Dermis blood vessel endothelial cell (primary cell): ENCODE measurements at regions not wholly inside any gene's neighbourhood (a gene's known extent, or its start where the extent isn't known, plus 50 kb on each side); places are given as distances from the start of the nearest gene placed in this dataset.

Experiments used
- DNase-seq: peaks from one replicate; pipeline ENCODE4 v3.0.0; 2010

GRCh38 chr12:42660968-42661937, 71.7 kb upstream of the PRICKLE1 start:
- DNase-seq: no peak

DNA sequence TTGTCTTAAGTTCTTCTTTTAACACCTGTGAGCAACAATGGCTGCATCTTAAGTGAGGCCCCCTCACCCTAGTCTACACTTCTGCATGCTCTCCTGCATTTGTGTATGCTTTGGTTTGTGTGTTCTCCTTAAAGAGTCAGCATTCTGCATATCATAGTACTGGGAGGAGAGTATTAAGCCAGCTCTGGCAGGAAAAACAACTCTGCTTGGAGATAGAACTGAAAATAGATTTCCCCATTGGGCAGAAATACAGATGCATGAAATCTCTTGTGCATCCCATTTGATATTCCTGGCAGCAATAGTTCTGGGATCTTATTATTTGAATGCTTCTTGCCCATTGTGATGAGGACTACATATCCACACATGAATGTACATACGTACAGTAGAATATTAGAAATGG, 70.6 kb upstream of the PRICKLE1 start:
- DNase-seq: no peak

- no peak for DNase-seq
Measured at GRCh38 chr12:42652048-42652447, 62.5 kb upstream of the PRICKLE1 start.

GRCh38 chr12:42648061-42648460, 58.5 kb upstream of the PRICKLE1 start:
- no peak for DNase-seq

- no peak for DNase-seq
Measured at GRCh38 chr12:42643881-42644579, 54.5 kb upstream of the PRICKLE1 start.

DNA sequence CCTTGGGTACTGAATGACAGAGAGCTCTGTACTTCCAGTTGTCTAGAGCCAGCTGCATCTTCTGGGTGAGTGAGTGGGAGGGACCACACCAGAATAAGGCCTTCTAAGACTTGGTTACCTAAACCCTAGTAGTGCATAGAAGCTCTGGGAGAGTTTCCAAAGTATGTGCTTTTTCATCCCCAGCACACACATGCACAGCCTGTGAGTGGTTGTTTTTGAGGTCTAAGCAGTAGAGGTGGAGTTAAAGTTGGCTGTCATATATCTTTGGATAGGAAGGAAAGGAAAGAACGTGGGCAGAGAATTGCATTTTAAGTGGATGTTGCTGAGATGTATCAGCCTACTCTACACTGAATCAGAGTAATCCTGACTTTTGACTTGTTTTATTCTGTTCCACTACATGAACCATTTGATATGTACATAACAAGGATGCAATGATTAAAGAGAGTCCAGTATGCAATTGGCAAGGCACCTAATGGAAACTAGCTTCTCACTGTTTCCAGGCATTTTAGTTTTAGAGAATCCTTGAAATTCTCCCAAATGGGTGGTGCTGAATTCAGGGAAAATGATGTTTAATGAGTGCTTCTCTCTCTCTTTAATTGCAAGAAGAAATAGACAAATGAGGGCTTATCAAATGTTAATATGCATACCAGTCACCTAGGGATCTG, 51.8 kb upstream of the PRICKLE1 start:
- no peak for DNase-seq

GRCh38 chr12:42640391-42640790, 50.8 kb upstream of the PRICKLE1 start:
- no peak for DNase-seq

- no peak for DNase-seq
Measured at GRCh38 chr12:42639556-42639955, 50.0 kb upstream of the PRICKLE1 start.
